CD14-positive monocyte (primary cell): ENCODE measurements at regions not wholly inside any gene's neighbourhood (a gene's known extent, or its start where the extent isn't known, plus 50 kb on each side); places are given as distances from the start of the nearest gene placed in this dataset.

Experiments
- DNase-seq, 3 donors: peaks; one replicate each; pipeline ENCODE4 v3.0.0-alpha.2; 2011 to 2022
- H2AFZ ChIP-seq: 2 replicates; pipeline ENCODE4 v1.6.0; 2012; ENCODE audit warnings: mild to moderate bottlenecking, low read depth, low read length, inconsistent platforms; ENCODE audit not compliant: insufficient read depth, poor library complexity, severe bottlenecking
- H3K27ac ChIP-seq, 2 donors: 1 replicate in 1 of 2; 2 replicates in 1 of 2; pipeline ENCODE4 v1.5.1; 2012 to 2013; ENCODE audit warnings: low read length in 2 of 2, control low read depth in 1 of 2, inconsistent platforms in 1 of 2, low read depth in 1 of 2, mild to moderate bottlenecking in 1 of 2
- H3K27me3 ChIP-seq, 2 donors: one replicate each; pipeline versions ENCODE4 v1.6.0 to v1.6.1; 2011 to 2013; ENCODE audit warnings: low read length in 2 of 2; ENCODE audit not compliant: control insufficient read depth in 2 of 2, insufficient read depth in 2 of 2
- H3K36me3 ChIP-seq, 2 donors: replicated peaks in 1 of 2; 1 replicate in 1 of 2; 2 replicates in 1 of 2; pipeline versions ENCODE4 v1.5.1 to v1.6.1; 2012 to 2013; ENCODE audit warnings: low read length in 2 of 2, control low read depth in 1 of 2, inconsistent platforms in 1 of 2, mild to moderate bottlenecking in 1 of 2; ENCODE audit not compliant: insufficient read depth in 2 of 2, control insufficient read depth in 1 of 2
- H3K4me1 ChIP-seq, 2 donors: 1 replicate in 1 of 2; 2 replicates in 1 of 2; pipeline versions ENCODE4 v1.5.1 to v1.6.1; 2012 to 2013; ENCODE audit warnings: low read length in 2 of 2, control low read depth in 1 of 2, inconsistent platforms in 1 of 2, mild to moderate bottlenecking in 1 of 2, moderate library complexity in 1 of 2; ENCODE audit not compliant: insufficient read depth in 2 of 2, control insufficient read depth in 1 of 2
- H3K4me2 ChIP-seq: replicated peaks from 2 replicates; pipeline ENCODE3; 2012; ENCODE audit warnings: low read length, moderate library complexity, mild to moderate bottlenecking; ENCODE audit not compliant: poor library complexity, severe bottlenecking; ENCODE audit errors: extremely low read depth
- H3K4me3 ChIP-seq, 3 experiments: fragments of 200-600 bp in 1 of 3; sonication (generic) in 1 of 3; replicated peaks in 1 of 3; 1 replicate in 2 of 3; 2 replicates in 1 of 3; pipeline ENCODE4 v1.5.1; 2011 to 2013; ENCODE audit warnings: low read length in 3 of 3, mild to moderate bottlenecking in 3 of 3, control low read depth in 2 of 3, low read depth in 2 of 3, inconsistent platforms in 1 of 3, moderate library complexity in 1 of 3
- H3K79me2 ChIP-seq: 2 replicates; pipeline ENCODE4 v1.6.0; 2012; ENCODE audit warnings: mild to moderate bottlenecking, control low read depth, inconsistent platforms, low read length, moderate library complexity; ENCODE audit not compliant: insufficient read depth
- H3K9ac ChIP-seq: 2 replicates; pipeline ENCODE4 v1.6.0; 2017; ENCODE audit warnings: low read length, mild to moderate bottlenecking; ENCODE audit not compliant: insufficient read depth, poor library complexity, severe bottlenecking
- H3K9me3 ChIP-seq, 2 donors: replicated peaks in 1 of 2; 1 replicate in 1 of 2; 2 replicates in 1 of 2; pipeline versions ENCODE4 v1.5.1 to v1.6.1; 2012 to 2013; ENCODE audit warnings: low read length in 2 of 2, control low read depth in 1 of 2; ENCODE audit not compliant: control insufficient read depth in 1 of 2, insufficient read depth in 1 of 2
- H4K20me1 ChIP-seq: 2 replicates; pipeline ENCODE4 v1.6.0; 2012; ENCODE audit warnings: mild to moderate bottlenecking, low read length, control low read depth, moderate library complexity; ENCODE audit not compliant: insufficient read depth
- H3K27ac Mint-ChIP-seq, 7 donors: one replicate each; pipeline ENCODE4 v1.8.0; 2020; ENCODE audit warnings: mild to moderate bottlenecking in 7 of 7, mixed read lengths in 7 of 7, moderate library complexity in 6 of 7, inconsistent platforms in 2 of 7
- H3K27me3 Mint-ChIP-seq, 3 donors: one replicate each; pipeline ENCODE4 v1.8.0; 2021 to 2022; ENCODE audit warnings: low read depth in 3 of 3, mild to moderate bottlenecking in 3 of 3, mixed read lengths in 3 of 3, moderate library complexity in 3 of 3, inconsistent platforms in 1 of 3
- H3K36me3 Mint-ChIP-seq, 2 donors: one replicate each; pipeline ENCODE4 v1.8.0; 2020; ENCODE audit warnings: mixed read lengths in 2 of 2, inconsistent platforms in 1 of 2, mild to moderate bottlenecking in 1 of 2
- H3K4me1 Mint-ChIP-seq: one replicate; pipeline ENCODE4 v1.8.0; 2020; ENCODE audit warnings: mild to moderate bottlenecking, mixed read lengths
- H3K4me3 Mint-ChIP-seq, 2 donors: one replicate each; pipeline ENCODE4 v1.8.0; 2020; ENCODE audit warnings: mild to moderate bottlenecking in 2 of 2, mixed read lengths in 2 of 2, moderate library complexity in 1 of 2
- H3K9me3 Mint-ChIP-seq, 7 donors: one replicate each; pipeline ENCODE4 v1.8.0; 2020 to 2022; ENCODE audit warnings: mixed read lengths in 7 of 7, mild to moderate bottlenecking in 6 of 7, moderate library complexity in 6 of 7, inconsistent platforms in 2 of 7
- CTCF ChIP-seq: fragments of 200-600 bp; IDR thresholded peaks from one replicate; pipeline ENCODE4 v1.8.0; 2022; ENCODE audit warnings: antibody characterized with exemption, mild to moderate bottlenecking
- WGBS: methylation state at CpG from one replicate; pipeline ENCODE4 v1.1.5; 2013; ENCODE audit warnings: missing lambda C conversion rate; ENCODE audit not compliant: insufficient coverage; 5-methylcytosine and 5-hydroxymethylcytosine counted together
- intact Hi-C, 2 donors: fragments of 100-400 bp; cut with micrococcal nuclease; formaldehyde crosslinking; loops; one replicate each; pipeline versions ENCODE4 v1.15.0 to v1.15.1; 2023

- peak; percentile 4 to 14 (median 11) for DNase-seq
- H4K20me1 ChIP-seq: no peaks in the 10 kb centered on the region
- H3K36me3 ChIP-seq: no peaks in the 10 kb centered on the region
- H2AFZ ChIP-seq: peak overlapping the region; percentile 50
- Mint-ChIP-seq H3K36me3 (no peaks in the 10 kb centered on the region), H3K4me1 (peaks cover 20% of the 10 kb centered on the region), H3K4me3 (peak overlapping the region in 1 of 2 donors; percentile 35), H3K27ac (peak overlapping the region; percentile 57 to 89 (median 81)), H3K9me3 (peaks cover 0 to 8% (median 3%) of the 10 kb centered on the region in 7 donors), H3K27me3 (no peaks in the 10 kb centered on the region)
- no peaks in the 10 kb centered on the region for H3K27me3 ChIP-seq
- TF ChIP-seq CTCF: no peak
- intact Hi-C loops: no loop called here
- H3K9me3 ChIP-seq: no peaks in the 10 kb centered on the region
- H3K27ac ChIP-seq: peak overlapping the region; percentile 46 to 71
- H3K4me2 ChIP-seq: peak overlapping the region; percentile 44
- H3K4me1 ChIP-seq: peaks cover 15% of the 10 kb centered on the region in 2 donors
- no peaks in the 10 kb centered on the region for H3K79me2 ChIP-seq
- H3K9ac ChIP-seq: peak overlapping the region; percentile 25
- peak overlapping the region in 1 of 3 experiments; percentile 41 for H3K4me3 ChIP-seq
These were observed 64.1 kb upstream of the MMS22L start for GRCh38 chr6:97347111-97347510.

GRCh38 chr6:97361286-97361685, 78.3 kb upstream of the MMS22L start:
- no peak for DNase-seq
- Histone ChIP-seq H2AFZ (no peak overlapping the region), H3K4me3 (no peak overlapping the region), H3K9ac (no peak overlapping the region), H3K36me3 (no peaks in the 10 kb centered on the region), H3K27ac (no peak overlapping the region), H3K79me2 (no peaks in the 10 kb centered on the region), H3K4me1 (no peaks in the 10 kb centered on the region), H3K4me2 (no peak overlapping the region), H3K9me3 (no peaks in the 10 kb centered on the region), H4K20me1 (no peaks in the 10 kb centered on the region), H3K27me3 (no peaks in the 10 kb centered on the region)
- intact Hi-C loops: no loop called here
- no peak overlapping the region for H3K4me3 Mint-ChIP-seq
- WGBS: no CpG with 5 or more reads among the region's 2 CpGs
- H3K27me3 Mint-ChIP-seq: peaks cover 2 to 5% (median 4%) of the 10 kb centered on the region in 3 donors
- H3K9me3 Mint-ChIP-seq: peaks cover 0 to 2% (median 0%) of the 10 kb centered on the region in 7 donors
- no peak for TF ChIP-seq CTCF
- no peaks in the 10 kb centered on the region for H3K4me1 Mint-ChIP-seq
- H3K27ac Mint-ChIP-seq: no peak overlapping the region
- H3K36me3 Mint-ChIP-seq: no peaks in the 10 kb centered on the region
